Right atrium auricular region (tissue), 2 donors: ENCODE measurements at regions not wholly inside any gene's neighbourhood (a gene's known extent, or its start where the extent isn't known, plus 50 kb on each side); places are given as distances from the start of the nearest gene placed in this dataset.

ENCODE experiments used
- DNase-seq: peaks from one replicate; pipeline ENCODE4 v3.0.0-alpha.2; 2019; ENCODE audit warnings: low spot score
- H3K27ac ChIP-seq, 2 donors: fragments of 200-600 bp; sonication (generic); 1 replicate in 1 of 2; 2 replicates in 1 of 2; pipeline ENCODE4 v1.5.1; 2016 to 2019
- H3K27me3 ChIP-seq, 2 donors: fragments of 200-600 bp; sonication (generic); one replicate each; pipeline versions ENCODE4 v1.5.1 to v1.6.0; 2017 to 2019
- H3K36me3 ChIP-seq: fragments of 200-600 bp; sonication (generic); one replicate; pipeline ENCODE4 v1.5.1; 2016
- H3K4me1 ChIP-seq, 2 donors: fragments of 200-600 bp; sonication (generic); one replicate each; pipeline versions ENCODE4 v1.5.1 to v1.6.0; 2017 to 2019
- H3K4me3 ChIP-seq, 2 donors: fragments of 200-600 bp; sonication (generic); 1 replicate in 1 of 2; 2 replicates in 1 of 2; pipeline ENCODE4 v1.5.1; 2017 to 2019; ENCODE audit warnings: mild to moderate bottlenecking in 1 of 2, moderate library complexity in 1 of 2
- H3K9me3 ChIP-seq, 2 donors: fragments of 200-600 bp; sonication (generic); one replicate each; pipeline ENCODE4 v1.5.1; 2019
- TF ChIP-seq, protein P1 (sequence below), 2 donors: fragments of 200-600 bp; sonication (generic); IDR thresholded peaks; one replicate each; pipeline ENCODE4 v1.5.1; 2019; ENCODE audit warnings: antibody characterized with exemption in 2 of 2

DNA sequence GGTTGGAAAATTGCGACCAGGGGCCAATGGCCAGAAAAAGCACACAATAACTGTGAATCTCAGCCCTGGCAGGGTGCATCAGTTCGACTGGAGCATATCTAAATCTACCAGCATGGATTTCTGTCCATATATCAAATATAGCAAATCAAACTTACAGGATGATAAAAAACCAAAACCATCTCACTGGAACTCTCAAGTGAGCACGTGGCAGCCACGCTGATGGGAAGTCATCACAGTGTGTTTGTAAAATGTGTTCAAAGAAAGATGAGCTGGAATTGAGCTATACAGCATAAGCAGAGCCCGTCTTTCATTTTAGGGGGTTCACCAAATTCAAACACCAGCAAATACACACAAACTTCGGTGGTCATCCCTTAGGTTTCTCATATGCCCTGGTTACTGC, 610.1 kb downstream of the AJAP1 start:
- Histone ChIP-seq H3K27me3 (no peaks in the 10 kb centered on the region), H3K4me1 (no peaks in the 10 kb centered on the region), H3K36me3 (no peaks in the 10 kb centered on the region), H3K9me3 (peaks cover 0 to 5% of the 10 kb centered on the region in 2 donors), H3K4me3 (no peak overlapping the region), H3K27ac (no peak overlapping the region)
- DNase-seq, result no peak
- TF ChIP-seq, protein P1, sequence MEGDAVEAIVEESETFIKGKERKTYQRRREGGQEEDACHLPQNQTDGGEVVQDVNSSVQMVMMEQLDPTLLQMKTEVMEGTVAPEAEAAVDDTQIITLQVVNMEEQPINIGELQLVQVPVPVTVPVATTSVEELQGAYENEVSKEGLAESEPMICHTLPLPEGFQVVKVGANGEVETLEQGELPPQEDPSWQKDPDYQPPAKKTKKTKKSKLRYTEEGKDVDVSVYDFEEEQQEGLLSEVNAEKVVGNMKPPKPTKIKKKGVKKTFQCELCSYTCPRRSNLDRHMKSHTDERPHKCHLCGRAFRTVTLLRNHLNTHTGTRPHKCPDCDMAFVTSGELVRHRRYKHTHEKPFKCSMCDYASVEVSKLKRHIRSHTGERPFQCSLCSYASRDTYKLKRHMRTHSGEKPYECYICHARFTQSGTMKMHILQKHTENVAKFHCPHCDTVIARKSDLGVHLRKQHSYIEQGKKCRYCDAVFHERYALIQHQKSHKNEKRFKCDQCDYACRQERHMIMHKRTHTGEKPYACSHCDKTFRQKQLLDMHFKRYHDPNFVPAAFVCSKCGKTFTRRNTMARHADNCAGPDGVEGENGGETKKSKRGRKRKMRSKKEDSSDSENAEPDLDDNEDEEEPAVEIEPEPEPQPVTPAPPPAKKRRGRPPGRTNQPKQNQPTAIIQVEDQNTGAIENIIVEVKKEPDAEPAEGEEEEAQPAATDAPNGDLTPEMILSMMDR (IDR thresholded peaks at IDR 0.05), result no peak

DNA sequence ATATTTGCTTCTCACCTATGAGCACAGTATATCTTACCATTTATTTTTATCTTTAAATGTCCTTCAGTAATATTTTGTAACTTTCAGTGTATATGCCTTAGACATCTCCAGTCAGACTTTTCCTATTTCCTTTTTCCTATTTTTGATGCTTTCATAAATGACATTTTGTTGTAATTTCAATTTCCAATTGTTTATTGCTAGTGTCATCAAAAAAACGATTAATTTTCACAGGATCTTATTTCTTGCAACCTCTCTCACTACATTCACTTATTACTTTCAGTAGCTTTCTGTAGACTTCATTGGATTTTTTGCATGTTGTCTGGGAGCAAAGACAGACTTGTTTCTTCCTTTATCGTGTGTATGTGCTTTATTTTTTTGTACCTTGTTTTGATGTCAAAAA, 602.4 kb downstream of the AJAP1 start:
- Histone ChIP-seq H3K27me3 (no peaks in the 10 kb centered on the region), H3K36me3 (no peaks in the 10 kb centered on the region), H3K9me3 (peaks cover 0 to 19% of the 10 kb centered on the region in 2 donors), H3K27ac (no peak overlapping the region), H3K4me1 (no peaks in the 10 kb centered on the region), H3K4me3 (no peak overlapping the region)
- TF ChIP-seq, protein P1 (IDR thresholded peaks at IDR 0.05), result no peak
- DNase-seq, result no peak

DNA sequence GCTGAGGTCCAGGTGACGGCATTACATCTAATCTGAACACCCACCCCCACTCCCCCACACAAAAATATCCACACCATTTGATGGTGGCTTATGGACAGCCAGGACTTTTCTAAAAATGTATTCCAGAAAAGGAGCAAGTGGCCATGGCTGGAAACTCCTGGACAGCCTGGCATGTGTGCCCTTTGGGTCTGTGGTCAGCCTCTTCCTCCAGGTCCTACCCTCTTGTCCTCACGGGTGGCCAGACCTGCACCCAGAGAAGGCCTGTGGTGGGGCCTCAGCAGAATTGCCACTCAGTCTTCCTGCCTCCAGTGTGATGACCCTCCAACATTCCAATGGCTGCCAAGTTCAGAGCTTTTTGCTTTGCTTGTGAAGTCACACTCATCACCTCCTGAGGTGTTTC, 600.6 kb downstream of the AJAP1 start:
- DNase-seq, result peak; percentile 44
- H3K27ac ChIP-seq, result no peak overlapping the region
- no peaks in the 10 kb centered on the region for H3K4me1 ChIP-seq
- no peak overlapping the region for H3K4me3 ChIP-seq
- H3K9me3 ChIP-seq, result peaks cover 0 to 19% of the 10 kb centered on the region in 2 donors
- TF ChIP-seq, protein P1 (IDR thresholded peaks at IDR 0.05), result no peak
- no peaks in the 10 kb centered on the region for H3K36me3 ChIP-seq
- H3K27me3 ChIP-seq, result no peaks in the 10 kb centered on the region

DNA sequence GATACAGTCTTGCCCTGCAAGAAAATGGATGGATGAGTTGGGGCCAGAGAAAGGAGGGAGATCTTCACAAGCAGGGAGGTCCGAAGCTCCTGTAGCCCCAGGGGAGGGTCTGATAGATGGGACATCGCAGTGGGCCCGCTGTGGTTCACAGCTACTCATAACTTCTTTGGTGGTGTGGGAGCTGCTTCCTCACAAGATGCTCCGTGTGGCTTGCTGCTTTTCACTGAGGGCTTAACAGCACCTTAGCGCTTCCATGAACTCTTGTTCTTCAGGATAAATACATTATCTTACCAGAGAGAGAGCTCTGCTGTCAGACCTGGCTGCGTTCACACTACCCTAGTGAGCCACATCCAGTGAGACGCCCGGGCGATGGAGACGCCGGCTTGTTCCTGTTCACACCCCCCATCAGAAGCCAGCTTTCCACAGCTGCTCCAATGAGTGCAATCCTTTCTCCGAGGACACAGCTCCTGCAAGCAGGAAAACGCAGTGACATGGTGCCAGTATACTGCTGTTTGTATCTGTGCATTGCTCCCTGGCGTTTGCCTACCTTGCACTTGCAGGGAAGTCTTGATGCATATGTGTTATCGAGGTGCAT, 599.8 kb downstream of the AJAP1 start:
- Histone ChIP-seq H3K36me3 (no peaks in the 10 kb centered on the region), H3K4me3 (no peak overlapping the region), H3K27ac (no peak overlapping the region), H3K9me3 (peaks cover 0 to 12% of the 10 kb centered on the region in 2 donors), H3K27me3 (no peaks in the 10 kb centered on the region), H3K4me1 (no peaks in the 10 kb centered on the region)
- TF ChIP-seq, protein P1 (IDR thresholded peaks at IDR 0.05), result no peak
- DNase-seq, result peak; percentile 21

DNA sequence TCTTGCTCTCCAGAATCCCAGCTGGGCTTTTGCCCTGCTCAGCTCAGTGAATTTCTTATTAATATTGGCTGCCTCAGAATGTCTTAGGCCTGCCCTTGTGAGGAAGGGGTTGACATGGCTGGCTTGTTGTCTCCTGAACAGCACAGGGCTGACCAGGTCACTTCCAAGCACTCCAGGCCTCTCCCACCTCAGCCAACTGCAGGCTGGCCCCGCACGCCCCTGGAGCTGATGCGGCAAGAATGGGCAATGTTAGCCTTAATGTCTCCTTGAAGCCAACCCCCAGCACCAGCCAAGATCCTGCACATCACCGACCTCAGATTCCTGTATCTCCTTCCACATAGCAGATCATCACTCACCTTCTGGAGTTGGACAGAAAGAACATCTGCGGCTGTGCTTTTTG, 598.6 kb downstream of the AJAP1 start:
- no peak overlapping the region for H3K27ac ChIP-seq
- TF ChIP-seq, protein P1 (IDR thresholded peaks at IDR 0.05), result no peak
- DNase-seq, result peak; percentile 34
- no peaks in the 10 kb centered on the region for H3K27me3 ChIP-seq
- H3K36me3 ChIP-seq, result no peaks in the 10 kb centered on the region
- H3K9me3 ChIP-seq, result no peaks in the 10 kb centered on the region
- H3K4me1 ChIP-seq, result no peaks in the 10 kb centered on the region
- no peak overlapping the region for H3K4me3 ChIP-seq

DNA sequence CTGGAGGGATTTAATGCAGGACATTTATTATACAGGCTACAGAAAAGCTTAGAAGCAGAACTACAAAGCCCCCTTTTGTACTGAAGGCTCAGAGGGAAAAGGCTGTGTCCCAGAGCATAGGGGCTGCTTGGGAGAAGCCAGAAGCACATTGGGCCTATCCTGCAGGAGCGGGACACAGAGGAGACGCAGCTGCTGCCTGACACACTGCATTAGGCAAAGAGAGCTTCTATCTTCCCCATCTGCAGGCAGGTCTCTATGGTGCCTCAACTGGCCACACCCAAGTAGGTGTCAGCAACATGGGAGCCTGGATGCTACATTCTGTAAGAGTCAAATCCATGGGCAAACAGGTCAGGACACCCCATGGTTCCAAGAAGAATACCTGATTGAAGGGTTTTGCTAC, 595.9 kb downstream of the AJAP1 start:
- H3K9me3 ChIP-seq, result no peaks in the 10 kb centered on the region
- no peak overlapping the region for H3K4me3 ChIP-seq
- peak; percentile 44 for DNase-seq
- TF ChIP-seq, protein P1 (IDR thresholded peaks at IDR 0.05), result no peak
- H3K27ac ChIP-seq, result no peak overlapping the region
- no peaks in the 10 kb centered on the region for H3K36me3 ChIP-seq
- no peaks in the 10 kb centered on the region for H3K27me3 ChIP-seq
- no peaks in the 10 kb centered on the region for H3K4me1 ChIP-seq
